Activated CD8-positive, alpha-beta memory T cell treated with anti-CD3 and anti-CD28 coated beads, Interleukin-2, amount 50 U/mL, for 48 hours (primary cell): ENCODE measurements at regions not wholly inside any gene's neighbourhood (a gene's known extent, or its start where the extent isn't known, plus 50 kb on each side); places are given as distances from the start of the nearest gene placed in this dataset.
"Not testable (repeated sequence)": the region's sequence is repeated elsewhere in the genome, so short reads cannot be mapped to it uniquely, and the experiment has no call there.

Source experiments
- DNase-seq: peaks from one replicate; pipeline ENCODE4 v3.0.0-alpha.2; 2020

DNA sequence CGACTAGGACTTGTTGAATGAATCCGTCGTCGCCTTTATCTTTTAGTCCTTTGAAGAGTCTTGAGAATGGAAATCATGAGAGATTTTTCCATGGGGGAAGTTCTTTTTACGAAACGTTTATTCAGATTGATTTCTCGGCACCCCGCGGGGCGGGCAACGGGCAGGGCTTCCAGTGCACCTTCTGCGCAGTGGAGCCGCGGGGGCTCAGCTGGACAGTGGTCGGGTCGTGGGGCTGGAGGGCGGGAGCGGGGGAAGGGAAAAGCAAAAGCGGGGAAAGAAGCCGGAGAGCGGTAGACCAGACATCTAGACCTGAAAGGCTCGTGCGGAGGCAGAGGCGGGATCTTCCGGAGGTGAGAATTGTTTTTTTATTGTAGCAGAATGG lies 103.0 kb downstream of the NBPF11 start:
- DNase-seq = peak; percentile 57

DNA sequence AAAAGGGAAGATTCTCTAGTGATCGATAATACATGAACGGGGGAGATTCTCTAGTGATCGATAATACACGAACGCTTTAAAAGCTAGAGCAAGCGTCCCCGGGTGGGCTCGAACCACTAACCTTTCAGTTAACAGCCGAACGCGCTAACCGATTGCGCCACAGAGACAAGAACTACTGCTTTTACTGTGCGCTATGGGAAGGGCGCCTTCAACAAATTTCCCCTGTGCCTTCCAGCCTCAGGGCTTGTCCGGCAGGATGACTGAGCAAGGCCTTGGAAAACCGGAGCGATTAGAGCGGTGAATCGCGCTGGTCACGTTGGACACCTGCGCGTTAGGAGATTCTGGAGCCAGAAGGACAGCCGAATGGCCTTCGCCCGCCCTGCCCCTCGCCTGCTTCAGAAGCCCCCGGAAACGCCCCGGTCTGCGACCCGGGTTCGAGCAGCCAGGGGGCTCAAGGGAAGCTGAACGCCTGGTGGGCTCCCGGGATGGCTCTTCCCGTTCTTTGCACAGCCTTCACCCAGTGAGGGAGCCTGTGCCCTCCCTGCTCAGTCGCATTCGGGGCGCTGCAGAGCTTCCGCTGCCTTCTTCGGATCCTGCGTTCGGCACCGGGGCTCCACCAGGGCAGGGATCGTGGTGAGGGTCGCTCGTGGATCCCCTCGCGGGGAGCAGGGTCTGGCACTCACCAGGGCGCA lies 103.5 kb downstream of the NBPF11 start:
- DNase-seq = peak; percentile 78

DNA sequence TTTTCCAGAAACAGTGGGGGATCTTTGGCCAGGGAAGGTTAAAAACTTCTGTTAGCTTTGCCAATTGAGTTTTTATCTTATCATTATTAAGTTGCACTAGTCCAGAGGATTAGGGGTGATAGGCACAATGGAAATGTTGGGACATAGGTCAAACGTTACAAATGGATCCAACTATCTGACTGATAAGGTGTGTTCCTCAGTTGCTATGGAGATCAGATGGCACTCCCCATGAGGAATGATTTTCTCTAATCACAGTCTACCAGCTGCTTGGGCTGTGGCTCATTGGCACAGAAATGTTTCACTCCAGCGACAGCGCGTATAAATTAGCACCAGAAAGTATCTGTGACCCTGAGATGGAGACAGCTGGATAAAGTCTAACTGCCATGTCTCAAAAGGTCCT lies 106.2 kb downstream of the NBPF11 start:
- DNase-seq = not testable (repeated sequence)

DNA sequence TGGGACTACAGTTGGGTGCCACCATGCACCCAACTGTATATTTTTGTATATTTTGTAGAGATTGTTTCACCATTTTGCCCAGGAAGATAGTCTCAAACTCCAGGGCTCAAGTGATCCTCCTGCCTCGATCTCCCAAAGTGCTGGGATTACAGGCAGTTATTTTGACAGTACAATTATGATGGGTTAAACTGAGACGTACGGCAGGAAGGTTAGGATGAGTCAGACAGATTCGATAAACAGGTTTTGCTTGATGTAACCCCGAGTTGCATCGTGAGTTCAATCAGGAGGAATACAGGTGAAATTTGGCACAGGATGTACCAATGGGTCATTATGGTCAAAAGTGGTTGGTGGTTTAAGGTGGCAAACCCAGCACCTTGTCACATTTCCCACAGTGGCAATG lies 107.6 kb downstream of the NBPF11 start:
- not testable (repeated sequence) for DNase-seq
